ENCODE measurements at regions not wholly inside any gene's neighbourhood (a gene's known extent, or its start where the extent isn't known, plus 50 kb on each side); places are given as distances from the start of the nearest gene placed in this dataset.

DNA sequence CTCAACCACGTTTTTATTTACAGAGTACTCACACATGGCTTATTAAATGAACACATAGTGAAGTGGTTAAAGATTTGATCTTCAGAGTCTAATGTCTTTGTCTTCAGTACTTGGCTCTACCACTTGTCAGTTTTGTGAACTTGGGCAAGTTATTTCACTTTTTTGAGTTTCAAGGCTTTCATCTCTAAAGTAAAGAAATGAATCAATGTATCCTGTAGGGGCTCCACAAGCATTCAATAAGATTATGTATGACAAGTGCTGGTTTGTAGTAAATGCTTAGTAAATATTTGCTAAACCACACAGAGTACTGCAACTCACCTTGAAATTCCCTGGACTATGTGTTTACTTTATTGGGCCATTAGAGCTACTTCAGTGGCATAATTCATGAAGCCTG lies 446.0 kb upstream of the GOT2 start (continued):
- no peak for TF ChIP-seq RBM39 (IDR thresholded peaks at IDR 0.05; ENCODE audit: low read depth, low read length, poor library complexity, severe bottlenecking)
- TF ChIP-seq TCF12 (IDR thresholded peaks at IDR 0.05), result no peak
- no peak for TF ChIP-seq TCF12 (CRISPR knock-in tag; IDR thresholded peaks at IDR 0.05)
- no peak for TF ChIP-seq SPEN (CRISPR knock-in tag; IDR thresholded peaks at IDR 0.05; ENCODE audit: low read depth)
- TF ChIP-seq REL (CRISPR knock-in tag; conservative IDR thresholded peaks at IDR 0.05), result no peak
- TF ChIP-seq TEAD2 (CRISPR knock-in tag; IDR thresholded peaks at IDR 0.05), result no peak
- TF ChIP-seq, protein P1, sequence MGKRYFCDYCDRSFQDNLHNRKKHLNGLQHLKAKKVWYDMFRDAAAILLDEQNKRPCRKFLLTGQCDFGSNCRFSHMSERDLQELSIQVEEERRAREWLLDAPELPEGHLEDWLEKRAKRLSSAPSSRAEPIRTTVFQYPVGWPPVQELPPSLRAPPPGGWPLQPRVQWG (CRISPR knock-in tag; IDR thresholded peaks at IDR 0.05; ENCODE audit: borderline replicate concordance, low read depth), result no peak
- TF ChIP-seq PPARG (CRISPR knock-in tag; conservative IDR thresholded peaks at IDR 0.05), result no peak
- TF ChIP-seq ZNF552 (CRISPR knock-in tag; IDR thresholded peaks at IDR 0.05; ENCODE audit: borderline replicate concordance), result no peak
- TF ChIP-seq ZNF326 (CRISPR knock-in tag; IDR thresholded peaks at IDR 0.05; ENCODE audit: borderline replicate concordance), result no peak
- TF ChIP-seq ATF7-NPFF (CRISPR knock-in tag; IDR thresholded peaks at IDR 0.05; ENCODE audit: low read depth), result no peak
- TF ChIP-seq ETV6 (CRISPR knock-in tag; conservative IDR thresholded peaks at IDR 0.05), result no peak
- TF ChIP-seq RNF2 (conservative IDR thresholded peaks at IDR 0.05; ENCODE audit: low read depth), result no peak
- TF ChIP-seq, protein P2, sequence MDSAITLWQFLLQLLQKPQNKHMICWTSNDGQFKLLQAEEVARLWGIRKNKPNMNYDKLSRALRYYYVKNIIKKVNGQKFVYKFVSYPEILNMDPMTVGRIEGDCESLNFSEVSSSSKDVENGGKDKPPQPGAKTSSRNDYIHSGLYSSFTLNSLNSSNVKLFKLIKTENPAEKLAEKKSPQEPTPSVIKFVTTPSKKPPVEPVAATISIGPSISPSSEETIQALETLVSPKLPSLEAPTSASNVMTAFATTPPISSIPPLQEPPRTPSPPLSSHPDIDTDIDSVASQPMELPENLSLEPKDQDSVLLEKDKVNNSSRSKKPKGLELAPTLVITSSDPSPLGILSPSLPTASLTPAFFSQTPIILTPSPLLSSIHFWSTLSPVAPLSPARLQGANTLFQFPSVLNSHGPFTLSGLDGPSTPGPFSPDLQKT (CRISPR knock-in tag; IDR thresholded peaks at IDR 0.05; ENCODE audit: borderline replicate concordance), result no peak
- no peak for TF ChIP-seq ZNF225 (CRISPR knock-in tag; IDR thresholded peaks at IDR 0.05)
- TF ChIP-seq ZNF790 (CRISPR knock-in tag; IDR thresholded peaks at IDR 0.05; ENCODE audit: borderline replicate concordance), result no peak
- TF ChIP-seq ZFY (CRISPR knock-in tag; IDR thresholded peaks at IDR 0.05), result no peak
- TF ChIP-seq ZFP37 (CRISPR knock-in tag; IDR thresholded peaks at IDR 0.05; ENCODE audit: borderline replicate concordance), result no peak
- TF ChIP-seq KLF11 (CRISPR knock-in tag; IDR thresholded peaks at IDR 0.05), result no peak
- no peak for TF ChIP-seq MAF1 (CRISPR knock-in tag; IDR thresholded peaks at IDR 0.05; ENCODE audit: borderline replicate concordance)
- TF ChIP-seq NR2F6 (IDR thresholded peaks at IDR 0.05), result no peak
- TF ChIP-seq NR2F6 (CRISPR knock-in tag; IDR thresholded peaks at IDR 0.05), result no peak
- TF ChIP-seq, protein P3, sequence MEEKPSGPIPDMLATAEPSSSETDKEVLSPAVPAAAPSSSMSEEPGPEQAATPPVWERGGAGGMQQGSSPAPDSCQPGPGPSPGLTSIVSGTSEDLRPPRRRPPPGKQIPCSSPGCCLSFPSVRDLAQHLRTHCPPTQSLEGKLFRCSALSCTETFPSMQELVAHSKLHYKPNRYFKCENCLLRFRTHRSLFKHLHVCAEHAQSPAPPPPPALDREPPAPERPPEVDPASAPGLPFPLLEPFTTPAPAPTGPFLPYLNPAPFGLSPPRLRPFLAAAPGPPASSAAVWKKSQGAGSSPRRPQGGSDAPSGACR (CRISPR knock-in tag; IDR thresholded peaks at IDR 0.05), result no peak
- peak; percentile 90 for TF ChIP-seq TBX3 (IDR thresholded peaks at IDR 0.05; ENCODE audit: borderline replicate concordance)
- TF ChIP-seq GATAD2A (CRISPR knock-in tag; IDR thresholded peaks at IDR 0.05), result peak; percentile 79
- TF ChIP-seq NPAS2 (CRISPR knock-in tag; IDR thresholded peaks at IDR 0.05; ENCODE audit: borderline replicate concordance), result no peak
- TF ChIP-seq, protein P4, sequence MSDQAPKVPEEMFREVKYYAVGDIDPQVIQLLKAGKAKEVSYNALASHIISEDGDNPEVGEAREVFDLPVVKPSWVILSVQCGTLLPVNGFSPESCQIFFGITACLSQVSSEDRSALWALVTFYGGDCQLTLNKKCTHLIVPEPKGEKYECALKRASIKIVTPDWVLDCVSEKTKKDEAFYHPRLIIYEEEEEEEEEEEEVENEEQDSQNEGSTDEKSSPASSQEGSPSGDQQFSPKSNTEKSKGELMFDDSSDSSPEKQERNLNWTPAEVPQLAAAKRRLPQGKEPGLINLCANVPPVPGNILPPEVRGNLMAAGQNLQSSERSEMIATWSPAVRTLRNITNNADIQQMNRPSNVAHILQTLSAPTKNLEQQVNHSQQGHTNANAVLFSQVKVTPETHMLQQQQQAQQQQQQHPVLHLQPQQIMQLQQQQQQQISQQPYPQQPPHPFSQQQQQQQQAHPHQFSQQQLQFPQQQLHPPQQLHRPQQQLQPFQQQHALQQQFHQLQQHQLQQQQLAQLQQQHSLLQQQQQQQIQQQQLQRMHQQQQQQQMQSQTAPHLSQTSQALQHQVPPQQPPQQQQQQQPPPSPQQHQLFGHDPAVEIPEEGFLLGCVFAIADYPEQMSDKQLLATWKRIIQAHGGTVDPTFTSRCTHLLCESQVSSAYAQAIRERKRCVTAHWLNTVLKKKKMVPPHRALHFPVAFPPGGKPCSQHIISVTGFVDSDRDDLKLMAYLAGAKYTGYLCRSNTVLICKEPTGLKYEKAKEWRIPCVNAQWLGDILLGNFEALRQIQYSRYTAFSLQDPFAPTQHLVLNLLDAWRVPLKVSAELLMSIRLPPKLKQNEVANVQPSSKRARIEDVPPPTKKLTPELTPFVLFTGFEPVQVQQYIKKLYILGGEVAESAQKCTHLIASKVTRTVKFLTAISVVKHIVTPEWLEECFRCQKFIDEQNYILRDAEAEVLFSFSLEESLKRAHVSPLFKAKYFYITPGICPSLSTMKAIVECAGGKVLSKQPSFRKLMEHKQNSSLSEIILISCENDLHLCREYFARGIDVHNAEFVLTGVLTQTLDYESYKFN (CRISPR knock-in tag; conservative IDR thresholded peaks at IDR 0.05), result peak; percentile 47
- TF ChIP-seq ZNF7 (CRISPR knock-in tag; IDR thresholded peaks at IDR 0.05), result no peak

Data from HepG2 (cell line).